Neutrophil (primary cell): ENCODE measurements at regions not wholly inside any gene's neighbourhood (a gene's known extent, or its start where the extent isn't known, plus 50 kb on each side); places are given as distances from the start of the nearest gene placed in this dataset.

Source experiments
- H3K27ac ChIP-seq: fragments of 200-600 bp; sonication (generic); 2 replicates; pipeline ENCODE4 v1.5.1; 2016; ENCODE audit warnings: mild to moderate bottlenecking, moderate library complexity
- H3K27me3 ChIP-seq: fragments of 200-600 bp; sonication (generic); 2 replicates; pipeline ENCODE4 v1.6.0; 2016; ENCODE audit warnings: mild to moderate bottlenecking
- H3K36me3 ChIP-seq: fragments of 200-600 bp; sonication (generic); 2 replicates; pipeline ENCODE4 v1.5.1; 2017
- H3K4me1 ChIP-seq, 2 experiments: fragments of 200-600 bp in 1 of 2; sonication (generic) in 1 of 2; 1 replicate in 1 of 2; 2 replicates in 1 of 2; pipeline versions ENCODE4 v1.5.1 to v1.6.1; 2013 to 2016; ENCODE audit warnings: low read depth in 1 of 2, low read length in 1 of 2, mild to moderate bottlenecking in 1 of 2, moderate library complexity in 1 of 2; ENCODE audit not compliant: control insufficient read depth in 1 of 2, insufficient read depth in 1 of 2
- H3K4me3 ChIP-seq, 2 experiments: fragments of 200-600 bp in 1 of 2; sonication (generic) in 1 of 2; 1 replicate in 1 of 2; 2 replicates in 1 of 2; pipeline ENCODE4 v1.5.1; 2013 to 2016; ENCODE audit warnings: low read depth in 1 of 2, low read length in 1 of 2, mild to moderate bottlenecking in 1 of 2, moderate library complexity in 1 of 2
- H3K9me3 ChIP-seq: fragments of 200-600 bp; sonication (generic); 2 replicates; pipeline ENCODE4 v1.5.1; 2016
- TF ChIP-seq, protein P1 (sequence below): fragments of 200-600 bp; sonication (generic); IDR thresholded peaks from 2 replicates; pipeline ENCODE4 v1.5.1; 2016; ENCODE audit warnings: antibody characterized with exemption

DNA sequence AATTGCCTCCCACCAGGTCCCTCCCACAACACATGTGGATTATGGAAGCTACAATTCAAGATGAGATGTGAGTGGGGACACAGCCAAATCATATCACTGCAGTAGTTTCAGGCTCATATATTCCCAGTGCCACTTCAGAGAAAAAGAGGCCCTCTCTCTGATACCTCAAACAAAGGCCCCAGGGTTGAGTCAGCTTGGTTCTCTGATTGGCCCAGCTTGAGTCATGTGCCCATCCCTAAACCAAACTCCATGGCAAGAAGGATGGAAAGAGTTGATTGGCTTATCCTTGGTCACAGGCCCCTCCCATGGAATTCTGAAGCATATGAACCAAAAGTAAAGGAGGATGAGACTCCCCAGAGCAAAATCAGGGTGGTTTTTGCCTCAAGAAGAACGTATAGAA lies 75.9 kb upstream of the IRX6 start:
- TF ChIP-seq, protein P1, sequence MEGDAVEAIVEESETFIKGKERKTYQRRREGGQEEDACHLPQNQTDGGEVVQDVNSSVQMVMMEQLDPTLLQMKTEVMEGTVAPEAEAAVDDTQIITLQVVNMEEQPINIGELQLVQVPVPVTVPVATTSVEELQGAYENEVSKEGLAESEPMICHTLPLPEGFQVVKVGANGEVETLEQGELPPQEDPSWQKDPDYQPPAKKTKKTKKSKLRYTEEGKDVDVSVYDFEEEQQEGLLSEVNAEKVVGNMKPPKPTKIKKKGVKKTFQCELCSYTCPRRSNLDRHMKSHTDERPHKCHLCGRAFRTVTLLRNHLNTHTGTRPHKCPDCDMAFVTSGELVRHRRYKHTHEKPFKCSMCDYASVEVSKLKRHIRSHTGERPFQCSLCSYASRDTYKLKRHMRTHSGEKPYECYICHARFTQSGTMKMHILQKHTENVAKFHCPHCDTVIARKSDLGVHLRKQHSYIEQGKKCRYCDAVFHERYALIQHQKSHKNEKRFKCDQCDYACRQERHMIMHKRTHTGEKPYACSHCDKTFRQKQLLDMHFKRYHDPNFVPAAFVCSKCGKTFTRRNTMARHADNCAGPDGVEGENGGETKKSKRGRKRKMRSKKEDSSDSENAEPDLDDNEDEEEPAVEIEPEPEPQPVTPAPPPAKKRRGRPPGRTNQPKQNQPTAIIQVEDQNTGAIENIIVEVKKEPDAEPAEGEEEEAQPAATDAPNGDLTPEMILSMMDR, result no peak
- Histone ChIP-seq H3K9me3 (no peaks in the 10 kb centered on the region), H3K36me3 (no peaks in the 10 kb centered on the region), H3K27me3 (peaks cover 36% of the 10 kb centered on the region), H3K27ac (no peak overlapping the region), H3K4me3 (no peak overlapping the region), H3K4me1 (no peaks in the 10 kb centered on the region)

DNA sequence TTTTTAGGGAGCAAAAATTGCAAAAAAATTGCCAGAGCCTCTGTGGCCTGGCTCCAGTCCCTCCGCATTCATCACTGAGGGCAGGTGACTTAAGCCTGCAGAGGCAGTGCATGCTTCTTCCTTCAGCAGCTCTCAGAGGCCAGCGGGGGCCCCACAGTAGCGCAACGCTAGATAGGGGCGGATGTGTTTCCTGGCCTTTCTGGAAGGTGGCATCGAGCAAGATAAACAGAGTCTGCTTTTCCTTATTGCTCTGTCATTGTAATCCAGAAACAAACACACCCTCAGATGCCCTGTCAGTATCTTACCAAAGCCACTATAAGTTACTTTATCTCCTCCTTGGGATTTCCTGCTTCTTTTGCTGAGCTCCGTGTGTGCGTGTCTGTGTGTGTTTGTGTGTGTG lies 75.5 kb upstream of the IRX6 start:
- no peaks in the 10 kb centered on the region for H3K4me1 ChIP-seq
- TF ChIP-seq, protein P1, result no peak
- no peaks in the 10 kb centered on the region for H3K36me3 ChIP-seq
- H3K27ac ChIP-seq, result no peak overlapping the region
- peaks cover 41% of the 10 kb centered on the region for H3K27me3 ChIP-seq
- no peak overlapping the region for H3K4me3 ChIP-seq
- no peaks in the 10 kb centered on the region for H3K9me3 ChIP-seq

- H3K27me3 ChIP-seq, result peaks cover 45% of the 10 kb centered on the region
- no peak overlapping the region for H3K4me3 ChIP-seq
These were observed 74.6 kb upstream of the IRX6 start for GRCh38 chr16:55249361-55249760.

GRCh38 chr16:55249936-55250335 lies 74.1 kb upstream of the IRX6 start:
- H3K4me1 ChIP-seq, result no peaks in the 10 kb centered on the region
- no peak overlapping the region for H3K4me3 ChIP-seq
- no peaks in the 10 kb centered on the region for H3K9me3 ChIP-seq
- TF ChIP-seq, protein P1, result no peak
- H3K36me3 ChIP-seq, result no peaks in the 10 kb centered on the region
- peaks cover 45% of the 10 kb centered on the region for H3K27me3 ChIP-seq
- H3K27ac ChIP-seq, result no peak overlapping the region

More at GRCh38 chr16:55249361-55249760, 74.6 kb upstream of the IRX6 start:
- Histone ChIP-seq H3K27ac (no peak overlapping the region), H3K4me1 (no peaks in the 10 kb centered on the region), H3K9me3 (no peaks in the 10 kb centered on the region), H3K36me3 (no peaks in the 10 kb centered on the region)
- TF ChIP-seq, protein P1, result no peak

DNA sequence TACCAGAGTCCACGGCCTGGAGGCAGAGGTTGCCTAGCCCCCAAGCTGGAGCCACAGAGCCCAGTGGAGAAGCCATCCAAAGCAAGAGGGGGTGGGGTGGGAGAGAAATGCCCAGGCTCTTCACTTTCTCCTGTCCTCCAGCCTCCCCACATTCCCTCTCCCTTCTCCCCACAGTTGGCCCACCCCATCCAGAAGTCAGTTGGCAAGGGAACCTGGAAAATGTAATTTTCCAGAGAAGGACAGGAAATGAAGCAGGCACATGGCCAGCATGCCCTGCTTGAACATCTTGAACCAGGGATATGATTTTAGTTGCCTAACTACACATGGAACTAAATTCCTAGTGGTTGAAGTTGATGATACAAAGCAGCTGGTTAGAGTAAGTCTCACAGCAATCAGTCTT lies 73.3 kb upstream of the IRX6 start:
- peaks cover 51% of the 10 kb centered on the region for H3K27me3 ChIP-seq
- TF ChIP-seq, protein P1, result no peak
- no peak overlapping the region for H3K27ac ChIP-seq
- H3K4me1 ChIP-seq, result no peaks in the 10 kb centered on the region
- H3K36me3 ChIP-seq, result no peaks in the 10 kb centered on the region
- H3K9me3 ChIP-seq, result no peaks in the 10 kb centered on the region
- no peak overlapping the region for H3K4me3 ChIP-seq

- Histone ChIP-seq H3K4me3 (no peak overlapping the region), H3K27me3 (peaks cover 53% of the 10 kb centered on the region), H3K9me3 (no peaks in the 10 kb centered on the region), H3K36me3 (no peaks in the 10 kb centered on the region), H3K27ac (no peak overlapping the region), H3K4me1 (no peaks in the 10 kb centered on the region)
- TF ChIP-seq, protein P1, result no peak
These were observed 72.9 kb upstream of the IRX6 start for GRCh38 chr16:55251151-55251550.
